NCI-H345 (cell line): ENCODE measurements at regions not wholly inside any gene's neighbourhood (a gene's known extent, or its start where the extent isn't known, plus 50 kb on each side); places are given as distances from the start of the nearest gene placed in this dataset.

Experiments used
- DNase-seq: peaks from one replicate; lab custom pipeline; 2025; lab: John Stamatoyannopoulos, UW

- DNase-seq, result no peak
These were observed 193.7 kb downstream of the PTPN20 start for GRCh38 chr10:47104786-47105385.

GRCh38 chr10:47107007-47107747 lies 192.8 kb upstream of the GDF10 start:
- no peak for DNase-seq

- no peak for DNase-seq
These were observed 190.1 kb upstream of the GDF10 start for GRCh38 chr10:47109906-47110305.

- DNase-seq, result no peak
These were observed 188.6 kb upstream of the GDF10 start for GRCh38 chr10:47111329-47111862.

- DNase-seq, result no peak
These were observed 187.4 kb upstream of the GDF10 start for GRCh38 chr10:47112612-47113011.

GRCh38 chr10:47113907-47114500 lies 186.0 kb upstream of the GDF10 start:
- no peak for DNase-seq

- DNase-seq, result no peak
These were observed 185.3 kb upstream of the GDF10 start for GRCh38 chr10:47114680-47115186.

GRCh38 chr10:47115322-47115721 lies 184.7 kb upstream of the GDF10 start:
- no peak for DNase-seq

- DNase-seq, result no peak
These were observed 183.6 kb upstream of the GDF10 start for GRCh38 chr10:47116445-47116844.

- no peak for DNase-seq
These were observed 181.7 kb upstream of the GDF10 start for GRCh38 chr10:47118326-47118725.

- DNase-seq, result no peak
These were observed 178.7 kb upstream of the GDF10 start for GRCh38 chr10:47121336-47121735.

GRCh38 chr10:47123716-47124288 lies 176.2 kb upstream of the GDF10 start:
- no peak for DNase-seq

- DNase-seq, result no peak
These were observed 172.7 kb upstream of the GDF10 start for GRCh38 chr10:47127188-47127785.

- DNase-seq, result no peak
These were observed 169.5 kb upstream of the GDF10 start for GRCh38 chr10:47130491-47130890.

GRCh38 chr10:47133871-47134570 lies 166.0 kb upstream of the GDF10 start:
- no peak for DNase-seq

- no peak for DNase-seq
These were observed 163.1 kb upstream of the GDF10 start for GRCh38 chr10:47136866-47137265.

- DNase-seq, result no peak
These were observed 162.6 kb upstream of the GDF10 start for GRCh38 chr10:47137311-47137851.

- DNase-seq, result no peak
These were observed 160.9 kb upstream of the GDF10 start for GRCh38 chr10:47139121-47139520.

GRCh38 chr10:47140761-47141348 lies 159.1 kb upstream of the GDF10 start:
- DNase-seq, result no peak

GRCh38 chr10:47141349-47141748 lies 158.6 kb upstream of the GDF10 start:
- DNase-seq, result no peak

- DNase-seq, result no peak
These were observed 156.9 kb upstream of the GDF10 start for GRCh38 chr10:47143072-47143471.
